Epithelial cell of prostate (primary cell): ENCODE measurements at regions not wholly inside any gene's neighbourhood (a gene's known extent, or its start where the extent isn't known, plus 50 kb on each side); places are given as distances from the start of the nearest gene placed in this dataset.

Experiments used
- DNase-seq: peaks from one replicate; pipeline ENCODE4 v3.0.0-alpha.2; 2011; ENCODE audit warnings: low read depth, low spot score
- H3K27ac ChIP-seq: fragments of 450-650 bp; 2 replicates; pipeline ENCODE4 v1.5.1; 2017; ENCODE audit warnings: mild to moderate bottlenecking

DNA sequence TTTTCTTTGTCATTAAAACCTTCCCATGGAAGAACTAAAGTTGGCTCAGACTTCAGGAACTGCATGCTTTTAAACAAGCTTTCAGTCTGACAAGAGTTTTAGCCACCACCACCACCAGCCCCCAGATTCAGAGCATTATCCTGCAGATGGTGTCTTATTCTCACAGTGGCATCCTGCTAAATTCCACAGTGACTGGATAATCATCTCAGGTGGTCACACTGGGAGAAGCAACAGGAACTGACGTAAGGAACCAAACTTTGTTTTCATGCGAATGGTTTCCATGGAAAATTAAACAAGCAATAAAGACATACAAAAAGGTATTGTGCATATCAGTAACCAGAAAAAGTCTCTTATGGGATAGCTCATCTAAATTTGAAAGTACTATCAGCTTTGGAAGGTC is 370.7 kb downstream of the FBXW7 start:
- DNase-seq: no peak
- H3K27ac ChIP-seq: no peak overlapping the region

DNA sequence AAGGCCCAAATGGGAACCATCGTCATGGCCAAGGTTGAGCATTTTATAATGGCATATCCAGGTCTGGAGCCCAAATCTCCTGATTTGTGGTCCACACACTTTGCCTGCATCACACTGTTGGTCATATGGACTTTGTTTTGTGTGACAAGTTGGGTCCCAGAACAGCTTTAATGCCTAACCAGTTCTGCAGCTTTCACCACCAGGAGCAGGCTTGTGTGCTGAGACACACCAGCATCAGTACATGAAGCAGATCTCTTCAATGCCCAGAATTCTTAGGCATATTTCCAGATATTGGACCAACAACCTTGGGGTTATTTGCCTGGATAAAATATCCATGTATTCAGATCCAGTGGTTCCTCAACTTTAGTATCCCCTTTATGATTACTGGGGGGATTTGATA is 371.3 kb downstream of the FBXW7 start:
- H3K27ac ChIP-seq: no peak overlapping the region
- DNase-seq: no peak

DNA sequence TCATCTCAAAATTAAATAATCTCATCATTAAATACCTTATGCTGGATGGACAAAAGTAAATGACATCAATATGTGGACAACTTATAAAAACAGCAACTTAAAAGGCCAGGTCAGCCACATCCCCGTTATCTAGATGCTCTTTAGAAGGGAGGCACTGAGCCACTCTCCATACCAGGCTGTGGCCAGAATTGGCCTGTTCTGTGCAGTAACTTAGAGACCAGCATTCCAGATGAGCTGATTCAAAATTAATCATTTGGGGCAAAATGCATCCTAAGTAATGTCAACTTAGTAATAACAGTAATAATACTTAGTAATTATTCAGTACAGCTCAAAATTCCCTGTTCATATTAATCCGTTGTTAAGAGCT is 373.6 kb downstream of the FBXW7 start:
- no peak overlapping the region for H3K27ac ChIP-seq
- no peak for DNase-seq

DNA sequence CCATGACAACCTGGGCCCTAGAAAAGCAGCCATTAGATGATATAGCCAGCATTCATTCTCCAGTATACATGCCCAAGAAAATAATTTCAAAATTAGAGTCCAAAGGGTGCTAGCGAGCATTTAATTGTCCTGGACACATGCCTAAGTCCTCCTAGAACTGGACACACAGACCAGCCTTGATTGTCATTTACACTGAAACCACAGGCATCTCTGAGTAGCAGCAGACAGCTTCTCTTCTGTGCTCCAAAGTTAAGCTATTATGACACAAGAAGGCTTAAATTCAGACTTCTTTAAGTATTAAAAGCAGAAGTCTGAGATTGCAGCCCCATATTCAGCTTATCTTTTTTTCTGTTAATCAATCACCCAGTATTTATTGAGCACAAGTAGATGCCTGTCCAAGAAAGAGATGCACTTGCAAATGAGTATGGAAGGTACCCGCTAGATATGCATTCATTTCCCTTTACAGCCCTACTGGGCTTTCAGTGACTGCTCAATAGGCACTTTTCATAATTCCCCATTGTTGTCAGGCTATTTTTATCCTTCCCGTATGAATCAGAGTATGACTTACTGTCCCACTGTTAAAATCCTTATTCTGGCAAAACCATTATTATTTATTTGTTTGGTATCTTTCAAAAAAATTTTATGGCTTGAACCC is 374.1 kb downstream of the FBXW7 start:
- H3K27ac ChIP-seq: no peak overlapping the region
- DNase-seq: no peak

DNA sequence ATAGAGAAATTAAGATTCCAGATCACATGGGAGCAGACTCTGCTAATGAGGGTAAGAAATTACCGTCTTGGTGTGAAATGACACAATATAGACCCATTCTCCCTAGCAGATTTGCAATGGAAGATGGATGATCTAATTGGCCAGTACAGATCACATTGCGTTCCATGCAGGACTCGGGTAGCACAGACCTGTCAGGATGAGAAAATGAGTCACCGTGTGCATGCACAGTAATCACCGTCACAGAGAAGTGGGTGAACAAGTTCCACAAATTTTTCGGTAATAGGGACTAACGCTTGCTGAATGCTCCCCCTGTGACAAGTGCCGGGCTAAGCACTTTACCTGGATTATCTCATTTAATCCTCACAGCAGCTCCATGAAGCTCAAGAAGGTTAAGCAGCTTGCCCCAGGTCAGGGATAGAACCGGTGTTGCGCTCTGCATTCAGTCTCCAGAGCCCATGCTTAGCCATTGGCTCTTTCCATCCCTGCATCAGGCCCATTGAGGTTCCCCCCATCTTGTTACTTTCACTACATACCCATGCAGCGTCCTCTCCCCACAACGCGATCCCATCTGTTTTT is 375.6 kb downstream of the FBXW7 start:
- no peak for DNase-seq
- no peak overlapping the region for H3K27ac ChIP-seq

DNA sequence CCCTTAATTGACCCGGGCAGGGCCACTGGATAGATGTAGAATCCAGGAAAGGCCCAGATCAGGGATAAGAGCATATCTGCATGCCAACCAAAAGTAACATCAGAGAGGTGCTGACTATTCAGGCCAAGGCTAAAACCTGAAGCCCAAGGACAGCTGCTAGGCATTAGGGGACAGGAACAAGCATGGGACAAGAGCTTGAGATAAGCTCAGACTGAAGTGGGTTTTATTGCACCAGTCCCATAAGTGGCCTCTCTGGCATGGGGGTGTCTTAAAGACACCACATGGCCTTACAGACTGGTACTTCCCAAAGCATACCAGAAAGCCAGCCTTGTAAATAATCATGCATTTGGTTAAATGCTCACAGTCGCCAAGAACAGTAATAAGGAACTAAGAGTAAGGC is 376.1 kb downstream of the FBXW7 start:
- H3K27ac ChIP-seq: no peak overlapping the region
- no peak for DNase-seq

DNA sequence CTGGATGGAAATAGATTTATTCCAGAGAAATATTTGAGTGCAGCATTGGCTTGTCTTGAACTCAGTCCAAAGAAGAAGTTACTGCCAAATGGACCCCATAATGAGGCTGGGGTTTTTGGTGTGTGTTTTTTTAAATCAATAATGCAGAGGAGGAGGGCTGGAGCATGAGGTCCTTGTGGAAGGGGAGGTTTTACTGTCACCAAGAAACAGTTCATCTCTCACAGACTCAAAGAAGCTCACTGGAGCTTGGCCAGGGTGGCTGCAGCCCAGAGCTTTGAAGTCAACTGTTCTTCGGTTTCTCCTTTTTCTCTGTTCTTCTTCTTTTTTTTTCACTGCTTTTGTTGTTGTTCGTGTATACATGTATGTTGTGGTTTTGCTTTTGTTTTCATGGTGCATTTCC is 377.7 kb downstream of the FBXW7 start:
- H3K27ac ChIP-seq: no peak overlapping the region
- no peak for DNase-seq

DNA sequence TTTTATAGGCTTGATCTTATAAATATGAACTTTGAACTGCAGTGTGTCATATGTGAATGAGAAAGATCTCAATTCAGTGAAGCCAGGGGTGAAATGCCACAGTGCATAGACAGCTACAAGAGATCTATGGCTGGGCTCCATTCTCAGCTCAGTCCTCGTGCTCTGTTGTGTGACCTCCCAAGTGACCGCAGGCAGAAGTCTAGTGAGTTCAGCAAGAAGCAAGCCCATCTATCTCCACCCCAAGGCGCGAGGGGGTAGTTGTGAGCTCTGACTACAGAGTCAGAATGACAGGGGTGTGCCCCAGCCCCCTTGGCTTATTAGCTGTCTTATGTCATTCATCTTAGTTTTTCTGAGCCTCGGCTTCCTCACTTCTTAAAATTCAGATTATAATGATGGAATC is 378.3 kb downstream of the FBXW7 start:
- DNase-seq: no peak
- H3K27ac ChIP-seq: no peak overlapping the region

DNA sequence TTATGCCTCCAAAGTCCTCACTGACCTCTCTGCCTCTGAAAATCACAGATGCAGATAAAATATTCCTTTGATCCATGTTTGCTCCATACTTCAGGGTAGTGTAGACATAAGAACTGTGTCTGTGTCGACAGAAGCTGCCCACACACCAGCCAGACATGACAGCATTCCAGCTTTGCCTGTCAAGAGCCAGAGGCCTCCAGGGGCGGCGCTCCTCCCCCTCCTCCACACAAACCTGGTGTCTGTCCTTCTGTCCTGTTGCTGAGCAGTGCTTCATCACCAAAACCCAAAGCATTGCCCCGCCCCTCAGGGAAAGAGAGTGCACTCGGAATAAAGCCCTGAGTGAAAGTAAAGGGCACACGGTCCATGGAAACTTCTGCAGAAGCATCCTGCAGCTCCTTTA is 379.4 kb downstream of the FBXW7 start:
- DNase-seq: no peak
- H3K27ac ChIP-seq: no peak overlapping the region

DNA sequence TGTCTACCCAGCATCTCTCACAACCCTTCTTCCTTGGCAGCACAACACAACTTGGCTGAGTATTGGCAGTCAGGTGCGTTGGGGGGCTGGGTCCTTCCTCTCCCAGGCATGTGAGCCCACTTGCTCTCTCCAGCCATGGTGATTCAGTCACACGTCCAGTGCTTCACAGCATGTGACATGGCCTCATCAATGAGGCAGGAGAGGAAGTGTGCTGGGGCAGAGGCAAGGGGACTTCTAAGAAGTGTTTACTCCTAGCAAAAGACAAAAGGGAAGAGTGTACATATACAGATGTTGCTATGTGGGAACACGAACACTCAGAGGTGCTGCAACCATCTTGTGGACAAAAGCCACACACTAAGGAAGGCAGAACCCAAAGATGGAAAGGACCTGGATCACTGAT is 380.8 kb downstream of the FBXW7 start:
- no peak overlapping the region for H3K27ac ChIP-seq
- no peak for DNase-seq

DNA sequence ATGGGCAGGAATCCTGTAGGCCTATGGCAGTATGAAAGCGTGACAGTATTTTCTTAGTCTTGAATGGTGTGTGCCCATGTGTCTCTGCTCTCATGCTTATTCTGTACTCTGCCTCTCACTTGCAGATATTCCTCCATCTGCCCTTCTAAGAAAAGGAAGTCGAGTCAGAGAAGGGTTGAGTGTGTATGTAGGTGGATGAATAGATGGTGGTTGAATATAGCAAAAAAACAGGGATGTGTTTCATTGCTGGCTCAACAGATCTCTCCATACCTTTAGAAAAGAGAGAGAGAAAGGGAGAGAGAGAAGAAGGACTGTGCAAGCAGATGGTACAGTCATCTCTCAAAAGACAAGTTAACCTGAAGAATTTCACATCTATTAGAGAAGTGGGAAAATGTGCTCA is 381.5 kb downstream of the FBXW7 start:
- no peak for DNase-seq
- no peak overlapping the region for H3K27ac ChIP-seq

DNA sequence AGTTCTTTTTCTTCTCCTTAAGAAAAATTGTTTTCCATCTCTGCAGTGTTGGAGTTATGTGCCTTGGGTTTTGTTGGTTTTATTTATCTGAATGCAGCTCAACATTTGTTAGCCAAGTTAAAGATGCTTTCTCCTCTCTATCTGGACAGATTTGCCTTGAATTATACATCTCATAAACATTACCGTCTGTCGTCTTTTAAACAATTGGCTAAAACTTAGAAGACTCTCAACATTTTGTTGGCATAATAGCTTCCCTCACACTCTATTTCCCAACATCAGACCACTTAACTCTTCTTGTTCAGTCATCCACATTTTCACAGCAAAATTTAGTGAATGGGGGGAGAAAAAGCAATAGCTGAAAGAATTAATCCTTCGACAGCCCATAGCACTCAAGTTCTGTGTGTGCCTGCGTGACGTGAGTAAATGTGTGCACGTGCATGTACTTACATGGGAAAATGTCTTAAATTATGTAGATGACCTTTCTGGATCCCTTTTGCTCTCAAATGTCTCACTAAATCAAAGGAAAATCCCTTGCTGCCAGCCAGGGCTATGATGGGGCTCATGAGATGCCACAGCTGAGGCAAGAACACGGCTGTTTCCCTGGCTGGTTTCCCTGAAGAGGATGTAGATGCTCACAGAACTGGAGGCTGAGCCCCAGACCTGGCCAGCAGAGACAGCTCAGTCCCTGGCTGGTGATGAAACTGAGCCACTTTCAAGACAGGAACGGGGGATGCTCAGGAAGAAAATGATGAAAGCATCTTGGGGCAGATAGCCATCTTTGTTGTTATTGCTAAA is 382.2 kb downstream of the FBXW7 start:
- DNase-seq: no peak

DNA sequence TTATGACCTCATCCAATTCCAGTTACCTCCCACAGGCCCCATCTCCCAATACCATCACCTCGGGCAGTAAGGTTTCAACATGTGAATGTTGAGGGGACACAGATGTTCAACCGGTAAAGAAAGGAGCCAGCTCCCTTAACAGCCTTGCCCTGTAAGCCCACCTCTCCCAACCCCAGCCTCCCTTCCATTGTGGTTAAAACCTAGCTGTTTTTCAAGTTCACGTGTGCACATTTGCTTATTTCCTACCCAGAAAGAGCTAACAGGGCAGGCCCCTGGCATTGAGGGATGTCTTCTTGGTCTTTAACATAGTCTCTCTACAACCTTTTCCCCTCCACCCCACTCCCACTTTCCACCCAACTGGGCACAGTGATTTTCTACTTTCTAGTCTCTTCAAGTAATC is 385.7 kb downstream of the FBXW7 start:
- DNase-seq: no peak

More for the DNA sequence above, 382.2 kb downstream of the FBXW7 start:
- H3K27ac ChIP-seq: no peak overlapping the region

DNA sequence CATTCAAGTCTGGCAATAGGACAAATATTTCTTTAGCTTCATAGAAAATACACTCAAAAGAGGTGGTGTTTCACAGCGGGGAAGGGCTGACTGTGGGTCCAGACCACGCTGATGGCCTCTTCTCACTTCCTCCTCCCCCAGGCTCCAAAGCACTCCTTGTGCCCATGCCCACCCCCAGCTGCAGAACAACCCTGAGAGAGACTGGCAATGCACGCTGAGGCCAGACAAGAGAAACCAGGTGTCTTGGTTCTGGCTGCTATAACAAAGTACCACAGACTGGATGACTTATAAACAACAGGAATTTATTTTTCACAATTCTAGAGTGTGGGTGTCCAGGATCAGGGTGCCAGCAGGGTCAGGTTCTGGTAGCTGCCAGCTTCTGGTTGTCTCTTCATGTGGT is 386.1 kb downstream of the FBXW7 start:
- DNase-seq: no peak
- H3K27ac ChIP-seq: no peak overlapping the region

More for the DNA sequence above, 385.7 kb downstream of the FBXW7 start:
- no peak overlapping the region for H3K27ac ChIP-seq

DNA sequence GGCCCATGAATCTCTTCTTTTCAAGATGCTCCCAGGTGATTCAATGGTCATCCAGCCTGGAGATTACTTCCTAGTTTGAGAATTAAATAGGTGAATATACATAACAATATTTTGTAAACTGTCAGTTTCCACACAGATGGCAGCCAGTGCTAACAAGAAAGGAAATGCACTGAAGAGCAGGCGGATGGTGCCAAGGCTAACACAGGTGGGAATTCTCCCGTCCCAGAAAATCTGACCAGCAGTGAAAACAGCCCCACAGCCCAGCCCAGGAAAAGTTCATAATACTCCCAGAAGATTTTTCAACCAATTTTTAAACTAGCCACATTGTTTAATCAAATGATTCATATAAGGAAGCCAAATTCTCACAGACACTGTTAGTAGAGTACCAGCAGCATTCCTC is 387.2 kb upstream of the GATB start:
- no peak for DNase-seq

DNA sequence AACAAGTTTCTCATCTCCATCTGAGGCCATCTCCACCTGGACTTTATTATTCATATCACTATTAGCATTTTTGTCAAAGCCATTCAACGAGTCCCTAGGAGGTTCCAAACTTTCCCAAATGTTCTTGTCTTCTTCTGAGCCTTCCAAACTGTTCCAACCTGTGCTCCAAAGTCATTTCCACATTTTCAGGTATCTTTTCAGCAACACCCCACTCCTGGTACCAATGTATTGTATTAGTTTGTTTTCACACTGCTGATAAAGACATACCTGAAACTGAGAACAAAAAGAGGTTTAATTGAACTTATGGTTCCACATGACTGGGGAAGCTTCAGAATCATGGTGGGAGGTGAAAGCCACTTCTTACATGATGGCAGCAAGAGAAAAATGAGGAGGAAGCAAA is 385.4 kb upstream of the GATB start:
- no peak overlapping the region for H3K27ac ChIP-seq
- no peak for DNase-seq

More for the DNA sequence above, 387.2 kb upstream of the GATB start:
- H3K27ac ChIP-seq: no peak overlapping the region

DNA sequence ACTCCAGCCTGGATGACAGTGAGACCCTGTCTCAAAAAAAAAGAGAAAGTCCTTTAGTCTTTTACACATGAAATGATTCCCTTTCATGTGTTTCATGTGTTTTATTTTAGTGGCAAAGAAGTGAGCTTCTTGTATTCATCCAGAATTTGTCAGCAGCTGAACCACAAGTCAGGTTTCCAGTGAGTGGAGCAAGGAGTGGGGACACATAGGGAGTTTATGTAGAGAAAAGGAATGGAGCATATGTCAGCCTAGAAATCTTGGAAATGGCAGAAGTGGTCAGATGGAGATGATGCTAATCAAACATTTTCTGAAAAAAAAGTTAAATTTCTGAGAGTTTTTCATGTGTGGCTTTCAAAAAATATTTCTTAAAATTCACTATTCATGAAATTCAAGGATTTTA is 383.0 kb upstream of the GATB start:
- no peak for DNase-seq
- H3K27ac ChIP-seq: no peak overlapping the region

DNA sequence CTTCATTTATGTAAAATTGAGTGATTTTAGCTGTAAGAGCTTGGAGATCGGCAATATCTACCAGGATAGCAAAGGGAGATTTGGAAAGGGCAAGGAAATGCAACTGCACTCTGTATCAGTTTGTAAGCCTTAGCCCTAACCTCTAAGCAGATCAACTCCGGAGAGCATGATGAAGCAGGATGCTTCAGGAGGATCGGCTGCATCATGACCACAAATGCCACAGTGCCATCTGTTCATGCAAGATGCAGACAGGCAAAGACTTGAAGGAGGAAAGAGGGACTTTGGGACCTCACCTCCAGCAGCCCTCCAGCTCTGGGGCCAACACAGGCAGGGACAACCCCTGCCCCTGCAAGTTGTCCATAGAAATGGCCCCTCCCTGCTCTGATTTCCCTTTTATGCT is 377.6 kb upstream of the GATB start:
- DNase-seq: no peak

DNA sequence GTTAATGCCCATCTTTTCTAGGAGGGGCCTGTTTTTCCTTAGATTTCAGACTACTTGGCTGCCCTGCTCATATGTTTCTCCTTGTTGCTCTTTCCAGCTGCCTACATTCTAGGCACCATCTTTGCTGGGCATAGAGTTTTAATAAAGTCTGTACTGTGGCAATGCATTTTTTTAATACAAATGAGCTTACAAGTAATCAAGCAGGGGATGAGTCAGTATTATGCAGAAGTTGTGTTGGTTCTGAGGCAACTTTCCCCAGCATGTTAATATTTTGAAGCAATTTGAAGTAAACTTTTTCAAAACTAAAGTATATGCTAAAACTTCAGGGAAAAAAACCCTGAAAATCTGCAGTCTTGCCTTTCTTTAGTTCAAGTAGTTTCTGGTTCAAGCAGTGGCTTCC is 372.0 kb upstream of the GATB start:
- no peak overlapping the region for H3K27ac ChIP-seq
- DNase-seq: no peak

More for the DNA sequence above, 377.6 kb upstream of the GATB start:
- H3K27ac ChIP-seq: no peak overlapping the region

DNA sequence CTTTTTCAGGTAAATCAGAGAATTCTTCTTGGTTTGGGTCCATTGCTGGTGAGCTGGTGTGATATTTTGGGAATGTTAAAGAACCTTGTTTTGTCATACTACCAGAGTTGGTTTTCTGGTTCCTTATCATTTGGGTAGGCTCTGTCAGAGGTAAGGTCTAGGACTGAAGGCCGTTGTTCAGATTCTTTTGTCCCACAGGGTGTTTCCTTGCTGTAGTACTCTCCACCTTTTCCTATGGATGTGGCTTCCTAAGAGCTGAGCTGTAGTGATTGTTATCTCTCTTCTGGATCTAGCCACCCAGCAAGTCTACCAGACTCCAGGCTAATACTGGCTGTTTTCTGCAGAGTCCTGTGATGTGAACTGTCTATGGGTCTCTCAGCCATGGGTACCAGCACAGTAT is 367.5 kb upstream of the GATB start:
- DNase-seq: no peak
- no peak overlapping the region for H3K27ac ChIP-seq

DNA sequence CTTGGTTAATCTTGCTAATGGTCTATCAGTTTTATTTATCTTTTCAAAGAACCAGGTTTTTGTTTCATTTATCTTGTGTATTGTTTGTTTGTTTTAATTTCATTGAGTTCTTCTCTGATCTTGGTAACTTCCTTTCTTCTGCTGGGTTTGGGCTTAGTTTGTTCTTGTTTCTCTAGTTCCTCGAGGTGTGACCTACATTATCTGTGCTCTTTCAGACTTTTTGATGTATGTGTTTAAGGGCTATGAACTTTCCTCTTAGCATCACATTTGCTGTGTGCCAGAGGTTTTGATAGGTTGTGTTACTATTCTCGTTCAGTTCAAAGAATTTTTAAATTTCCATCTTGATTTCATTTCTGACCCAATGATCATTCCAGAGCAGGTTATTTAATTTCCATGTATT is 365.4 kb upstream of the GATB start:
- DNase-seq: no peak
- H3K27ac ChIP-seq: no peak overlapping the region
